H1 (cell line): ENCODE measurements at regions not wholly inside any gene's neighbourhood (a gene's known extent, or its start where the extent isn't known, plus 50 kb on each side); places are given as distances from the start of the nearest gene placed in this dataset.

ENCODE experiments used
- FOSL1 ChIP-seq: IDR thresholded peaks from 2 replicates; pipeline ENCODE4 v1.6.1; 2011; ENCODE audit warnings: mild to moderate bottlenecking, low read depth, low read length, moderate library complexity; ENCODE audit not compliant: insufficient read depth
- TAF1 ChIP-seq: IDR thresholded peaks from 2 replicates; pipeline ENCODE4 v1.6.1; 2011; ENCODE audit warnings: mild to moderate bottlenecking, low read depth, low read length
- TF ChIP-seq, protein P1 (sequence below): IDR thresholded peaks from 2 replicates; pipeline ENCODE4 v1.6.1; 2012; ENCODE audit warnings: inconsistent platforms
- TF ChIP-seq, protein P2 (sequence below): IDR thresholded peaks from 2 replicates; pipeline ENCODE4 v1.6.1; 2011; ENCODE audit warnings: low read depth, mild to moderate bottlenecking, low read length; ENCODE audit not compliant: insufficient read depth

DNA sequence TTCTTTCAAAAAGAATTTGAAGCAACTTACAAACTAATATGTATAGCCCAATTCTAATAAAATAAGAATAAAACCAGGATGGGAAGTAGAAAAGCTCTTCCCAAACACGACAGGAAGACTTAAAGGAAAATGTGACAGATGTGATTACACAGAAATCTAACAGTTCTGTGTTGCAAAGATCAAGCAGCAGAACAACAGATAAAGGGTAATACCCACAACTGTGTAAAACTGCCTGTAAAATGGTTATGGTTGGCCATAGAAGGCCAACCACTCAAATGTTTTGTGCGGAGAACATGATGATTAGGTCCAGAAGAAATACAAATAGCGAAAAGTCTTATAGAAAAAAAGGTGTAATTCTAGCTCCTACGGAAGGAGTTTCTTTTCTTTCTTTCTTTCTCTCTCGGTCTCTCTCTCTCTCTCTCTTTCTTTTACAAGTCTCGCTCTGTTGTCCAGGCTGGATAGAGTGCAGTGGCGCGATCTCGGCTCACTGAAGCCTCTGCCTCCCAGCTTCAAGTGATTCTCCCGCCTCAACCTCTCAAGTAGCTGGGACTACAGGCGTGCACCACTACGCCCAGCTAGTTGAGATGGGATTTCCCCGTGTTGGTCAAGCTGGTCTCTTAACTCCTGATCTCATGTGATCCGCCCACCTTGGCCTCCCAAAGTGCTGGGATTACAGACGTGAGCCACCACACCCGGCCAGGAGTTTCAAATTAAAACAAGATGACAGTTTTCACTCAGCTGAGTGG, 128.5 kb downstream of the QRSL1 start (continued):
- TF ChIP-seq, protein P1, sequence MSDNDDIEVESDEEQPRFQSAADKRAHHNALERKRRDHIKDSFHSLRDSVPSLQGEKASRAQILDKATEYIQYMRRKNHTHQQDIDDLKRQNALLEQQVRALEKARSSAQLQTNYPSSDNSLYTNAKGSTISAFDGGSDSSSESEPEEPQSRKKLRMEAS, result no peak
- no peak for TF ChIP-seq TAF1
- TF ChIP-seq, protein P2, sequence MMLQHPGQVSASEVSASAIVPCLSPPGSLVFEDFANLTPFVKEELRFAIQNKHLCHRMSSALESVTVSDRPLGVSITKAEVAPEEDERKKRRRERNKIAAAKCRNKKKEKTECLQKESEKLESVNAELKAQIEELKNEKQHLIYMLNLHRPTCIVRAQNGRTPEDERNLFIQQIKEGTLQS, result no peak
- TF ChIP-seq FOSL1, result no peak
